ENCODE measurements at regions not wholly inside any gene's neighbourhood (a gene's known extent, or its start where the extent isn't known, plus 50 kb on each side); places are given as distances from the start of the nearest gene placed in this dataset.

DNA sequence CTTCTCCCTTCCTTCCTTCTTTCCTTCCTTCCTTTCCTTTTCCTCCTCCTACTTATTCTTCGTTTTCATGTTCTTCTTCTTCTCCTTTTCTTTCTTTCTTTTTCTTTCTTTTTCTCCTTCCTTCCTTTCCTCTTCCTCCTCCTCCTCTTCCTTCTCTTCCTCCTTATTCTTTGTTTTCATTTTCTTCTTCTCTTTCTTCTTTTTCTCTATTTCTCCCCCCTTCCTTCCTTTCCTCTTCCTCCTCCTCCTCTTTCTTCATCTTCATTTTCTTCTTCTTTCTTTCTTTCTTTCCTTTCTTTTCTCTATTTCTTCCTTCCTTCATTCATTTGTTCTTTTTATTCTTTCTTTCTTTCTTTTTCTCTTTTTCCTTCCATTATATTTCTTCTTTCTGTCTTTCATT lies 671.6 kb downstream of the IQCM start:
- TF ChIP-seq, protein P1, sequence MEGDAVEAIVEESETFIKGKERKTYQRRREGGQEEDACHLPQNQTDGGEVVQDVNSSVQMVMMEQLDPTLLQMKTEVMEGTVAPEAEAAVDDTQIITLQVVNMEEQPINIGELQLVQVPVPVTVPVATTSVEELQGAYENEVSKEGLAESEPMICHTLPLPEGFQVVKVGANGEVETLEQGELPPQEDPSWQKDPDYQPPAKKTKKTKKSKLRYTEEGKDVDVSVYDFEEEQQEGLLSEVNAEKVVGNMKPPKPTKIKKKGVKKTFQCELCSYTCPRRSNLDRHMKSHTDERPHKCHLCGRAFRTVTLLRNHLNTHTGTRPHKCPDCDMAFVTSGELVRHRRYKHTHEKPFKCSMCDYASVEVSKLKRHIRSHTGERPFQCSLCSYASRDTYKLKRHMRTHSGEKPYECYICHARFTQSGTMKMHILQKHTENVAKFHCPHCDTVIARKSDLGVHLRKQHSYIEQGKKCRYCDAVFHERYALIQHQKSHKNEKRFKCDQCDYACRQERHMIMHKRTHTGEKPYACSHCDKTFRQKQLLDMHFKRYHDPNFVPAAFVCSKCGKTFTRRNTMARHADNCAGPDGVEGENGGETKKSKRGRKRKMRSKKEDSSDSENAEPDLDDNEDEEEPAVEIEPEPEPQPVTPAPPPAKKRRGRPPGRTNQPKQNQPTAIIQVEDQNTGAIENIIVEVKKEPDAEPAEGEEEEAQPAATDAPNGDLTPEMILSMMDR (IDR thresholded peaks at IDR 0.05; ENCODE audit: low read depth, low read length, poor library complexity, severe bottlenecking) = no peak
- no peak for TF ChIP-seq EZH2phosphoT487 (IDR thresholded peaks at IDR 0.05; ENCODE audit: borderline replicate concordance, low read length)
